Caco-2 (cell line): ENCODE measurements at regions not wholly inside any gene's neighbourhood (a gene's known extent, or its start where the extent isn't known, plus 50 kb on each side); places are given as distances from the start of the nearest gene placed in this dataset.
"Not testable (repeated sequence)": the region's sequence is repeated elsewhere in the genome, so short reads cannot be mapped to it uniquely, and the experiment has no call there.

Experiments used
- BruUV-seq: library from RNA; stranded (reverse); fragments of 400-500 nt; replicated peaks from 2 replicates; lab custom pipeline; 2021; lab: Mats Ljungman, UMichigan
- CTCF ChIA-PET: fragments of 300-600 bp; sonication (Branson Sonifier 250); formaldehyde crosslinking; loops from one replicate; lab custom pipeline; 2022; ENCODE audit warnings: antibody characterized with exemption; lab: Charles Lee
- POLR2A ChIA-PET: fragments of 300-600 bp; sonication (Branson Sonifier 250); formaldehyde crosslinking; loops from one replicate; lab custom pipeline; 2022; ENCODE audit warnings: antibody characterized with exemption; lab: Charles Lee
- DNase-seq, 2 experiments: peaks; one replicate each; pipeline versions ENCODE4 v3.0.0 to v3.0.0-alpha.2; 2020 to 2022
- H3K27me3 ChIP-seq: replicated peaks from 2 replicates; pipeline ENCODE4 v1.6.0; 2011; ENCODE audit warnings: low read length; ENCODE audit not compliant: control insufficient read depth, insufficient read depth
- H3K36me3 ChIP-seq: 2 replicates; pipeline ENCODE4 v1.5.1; 2011; ENCODE audit warnings: low read length; ENCODE audit not compliant: control insufficient read depth, insufficient read depth
- H3K4me1 ChIP-seq: fragments of 250-450 bp; sonication (Bioruptor Pico); 2 replicates; pipeline ENCODE4 v1.5.1; 2020; ENCODE audit warnings: mild to moderate bottlenecking
- H3K4me3 ChIP-seq: 2 replicates; pipeline ENCODE4 v1.5.1; 2011; ENCODE audit warnings: low read depth, mild to moderate bottlenecking, control low read depth, low read length
- H3K9me3 ChIP-seq: fragments of 250-450 bp; sonication (Bioruptor Pico); 2 replicates; pipeline ENCODE4 v1.5.1; 2020; ENCODE audit warnings: mild to moderate bottlenecking, moderate library complexity
- H3K27ac Mint-ChIP-seq: one replicate; pipeline ENCODE4 v1.8.0; 2022; ENCODE audit warnings: mixed read lengths; ENCODE audit not compliant: unreplicated experiment
- H3K27me3 Mint-ChIP-seq: one replicate; pipeline ENCODE4 v1.8.0; 2022; ENCODE audit warnings: mixed read lengths; ENCODE audit not compliant: insufficient read depth, unreplicated experiment
- H3K36me3 Mint-ChIP-seq: one replicate; pipeline ENCODE4 v1.8.0; 2022; ENCODE audit warnings: mild to moderate bottlenecking, mixed read lengths; ENCODE audit not compliant: insufficient read depth, unreplicated experiment
- H3K4me1 Mint-ChIP-seq: one replicate; pipeline ENCODE4 v1.8.0; 2022; ENCODE audit warnings: low read depth, mixed read lengths; ENCODE audit not compliant: unreplicated experiment
- H3K4me3 Mint-ChIP-seq: one replicate; pipeline ENCODE4 v1.8.0; 2022; ENCODE audit warnings: mild to moderate bottlenecking, moderate library complexity, mixed read lengths; ENCODE audit not compliant: unreplicated experiment
- H3K9me3 Mint-ChIP-seq: one replicate; pipeline ENCODE4 v1.8.0; 2022; ENCODE audit warnings: mixed read lengths; ENCODE audit not compliant: unreplicated experiment
- intact Hi-C: fragments of 100-400 bp; cut with micrococcal nuclease; formaldehyde crosslinking; loops from one replicate; pipeline ENCODE4 v1.10.0; 2022; ENCODE audit not compliant: unreplicated experiment
- TF ChIP-seq, protein P1 (sequence below), 2 experiments: fragments of 200-600 bp in 1 of 2; IDR thresholded peaks; 1 replicate in 1 of 2; 2 replicates in 1 of 2; pipeline versions ENCODE4 v1.5.1 to v1.8.0; 2011 to 2022; ENCODE audit warnings: antibody characterized with exemption in 1 of 2, control low read depth in 1 of 2, inconsistent platforms in 1 of 2, low read depth in 1 of 2, low read length in 1 of 2, mild to moderate bottlenecking in 1 of 2, moderate library complexity in 1 of 2; ENCODE audit not compliant: insufficient read depth in 1 of 2, severe bottlenecking in 1 of 2, unreplicated experiment in 1 of 2

DNA sequence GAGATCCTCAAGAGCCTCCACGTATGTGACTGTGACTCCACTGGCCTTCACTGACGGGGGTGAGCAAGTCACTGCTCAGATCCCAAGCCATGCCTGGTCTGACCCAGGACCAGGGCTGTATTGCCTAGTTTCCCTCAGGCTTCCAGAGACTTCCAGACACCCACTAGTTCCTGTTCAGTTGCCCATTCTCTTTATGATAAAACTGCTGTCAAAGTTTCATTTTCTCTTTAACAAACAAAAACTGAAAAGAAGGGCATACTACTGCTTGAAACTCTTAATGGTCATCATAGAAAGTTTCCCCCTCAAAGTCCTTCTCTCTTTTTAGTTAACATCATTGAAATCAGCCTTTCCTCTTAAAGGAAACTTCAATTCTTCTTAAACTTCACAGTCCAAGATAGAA is 105.7 kb upstream of the GHR start:
- POLR2A ChIA-PET, result no interaction called here
- intact Hi-C loops, result no loop called here
- Histone ChIP-seq H3K9me3 (peaks cover 25% of the 10 kb centered on the region), H3K4me3 (no peak overlapping the region), H3K36me3 (no peaks in the 10 kb centered on the region; the same call in 1 of the 2 replicates), H3K4me1 (no peaks in the 10 kb centered on the region), H3K27me3 (no peaks in the 10 kb centered on the region)
- CTCF ChIA-PET, result no interaction called here
- H3K27ac Mint-ChIP-seq, result no peak overlapping the region
- H3K4me3 Mint-ChIP-seq, result no peak overlapping the region
- H3K9me3 Mint-ChIP-seq, result peaks cover 48% of the 10 kb centered on the region
- no TSS peak for BruUV-seq
- H3K36me3 Mint-ChIP-seq, result no peaks in the 10 kb centered on the region
- TF ChIP-seq, protein P1, sequence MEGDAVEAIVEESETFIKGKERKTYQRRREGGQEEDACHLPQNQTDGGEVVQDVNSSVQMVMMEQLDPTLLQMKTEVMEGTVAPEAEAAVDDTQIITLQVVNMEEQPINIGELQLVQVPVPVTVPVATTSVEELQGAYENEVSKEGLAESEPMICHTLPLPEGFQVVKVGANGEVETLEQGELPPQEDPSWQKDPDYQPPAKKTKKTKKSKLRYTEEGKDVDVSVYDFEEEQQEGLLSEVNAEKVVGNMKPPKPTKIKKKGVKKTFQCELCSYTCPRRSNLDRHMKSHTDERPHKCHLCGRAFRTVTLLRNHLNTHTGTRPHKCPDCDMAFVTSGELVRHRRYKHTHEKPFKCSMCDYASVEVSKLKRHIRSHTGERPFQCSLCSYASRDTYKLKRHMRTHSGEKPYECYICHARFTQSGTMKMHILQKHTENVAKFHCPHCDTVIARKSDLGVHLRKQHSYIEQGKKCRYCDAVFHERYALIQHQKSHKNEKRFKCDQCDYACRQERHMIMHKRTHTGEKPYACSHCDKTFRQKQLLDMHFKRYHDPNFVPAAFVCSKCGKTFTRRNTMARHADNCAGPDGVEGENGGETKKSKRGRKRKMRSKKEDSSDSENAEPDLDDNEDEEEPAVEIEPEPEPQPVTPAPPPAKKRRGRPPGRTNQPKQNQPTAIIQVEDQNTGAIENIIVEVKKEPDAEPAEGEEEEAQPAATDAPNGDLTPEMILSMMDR (IDR thresholded peaks at IDR 0.05; ENCODE audit: insufficient read depth in 1 of 2, low read depth in 1 of 2, low read length in 1 of 2, severe bottlenecking in 1 of 2, unreplicated experiment in 1 of 2), result no peak
- H3K4me1 Mint-ChIP-seq, result no peaks in the 10 kb centered on the region
- no peak for DNase-seq
- H3K27me3 Mint-ChIP-seq, result no peaks in the 10 kb centered on the region

DNA sequence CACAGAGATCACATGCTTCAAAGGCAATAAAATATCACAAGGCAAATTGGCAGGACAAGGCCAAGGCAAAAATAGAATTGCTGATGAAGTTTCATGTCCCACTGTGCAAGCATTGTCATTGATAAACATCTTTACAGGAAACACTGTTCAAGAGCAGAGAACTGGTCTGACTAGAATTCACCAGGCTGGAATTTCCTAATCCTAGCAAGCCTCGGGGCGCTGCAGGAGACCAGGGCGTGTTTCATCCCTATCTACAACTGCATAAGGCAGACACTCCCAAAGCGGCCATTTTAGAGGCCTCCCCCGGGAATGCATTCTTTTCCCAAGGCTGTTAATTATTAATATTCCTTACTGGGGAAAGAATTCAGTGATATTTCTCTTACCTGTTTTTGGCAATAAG is 103.7 kb upstream of the GHR start:
- H3K9me3 ChIP-seq, result peaks cover 25% of the 10 kb centered on the region
- CTCF ChIA-PET, intact Hi-C loops, POLR2A ChIA-PET, H3K36me3 ChIP-seq, BruUV-seq, H3K4me3 ChIP-seq, H3K27me3 ChIP-seq, H3K4me1 Mint-ChIP-seq, H3K36me3 Mint-ChIP-seq, H3K4me1 ChIP-seq, H3K27me3 Mint-ChIP-seq, H3K4me3 Mint-ChIP-seq, H3K27ac Mint-ChIP-seq: not testable (repeated sequence)
- peak; percentile 53 to 65 for DNase-seq
- peaks cover 54% of the 10 kb centered on the region for H3K9me3 Mint-ChIP-seq

DNA sequence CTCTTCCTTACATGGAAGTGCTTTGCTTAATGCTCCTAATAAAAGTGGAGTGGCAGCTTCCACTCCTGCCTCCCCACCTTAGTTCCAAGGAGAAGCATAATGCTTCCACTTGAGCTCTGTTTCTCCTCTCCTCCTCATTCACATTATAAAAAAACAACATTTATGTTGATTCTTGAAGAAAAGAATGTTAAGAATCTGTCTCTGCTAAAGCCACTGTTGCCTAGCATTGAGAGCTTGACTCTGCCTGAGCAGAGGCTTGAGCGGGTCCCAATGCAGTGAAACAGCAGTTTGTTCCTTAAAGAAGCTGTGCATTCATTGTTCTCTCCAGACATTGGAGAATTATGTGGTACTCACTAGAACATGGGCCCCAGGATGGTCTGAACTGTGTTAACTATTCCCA is 101.5 kb upstream of the GHR start:
- H3K4me1 ChIP-seq, result no peaks in the 10 kb centered on the region
- Mint-ChIP-seq H3K9me3 (peaks cover 54% of the 10 kb centered on the region), H3K4me3 (no peak overlapping the region), H3K4me1 (no peaks in the 10 kb centered on the region), H3K27ac (no peak overlapping the region), H3K36me3 (no peaks in the 10 kb centered on the region), H3K27me3 (no peaks in the 10 kb centered on the region)
- no peak for DNase-seq
- BruUV-seq, result no TSS peak
- ChIA-PET POLR2A (no interaction called here), CTCF (no interaction called here)
- no peaks in the 10 kb centered on the region for H3K27me3 ChIP-seq
- H3K4me3 ChIP-seq, result no peak overlapping the region
- no peaks in the 10 kb centered on the region; the same call in 1 of the 2 replicates for H3K36me3 ChIP-seq
- H3K9me3 ChIP-seq, result peaks cover 25% of the 10 kb centered on the region
- TF ChIP-seq, protein P1 (IDR thresholded peaks at IDR 0.05; ENCODE audit: insufficient read depth in 1 of 2, low read depth in 1 of 2, low read length in 1 of 2, severe bottlenecking in 1 of 2, unreplicated experiment in 1 of 2), result no peak
- intact Hi-C loops, result no loop called here

DNA sequence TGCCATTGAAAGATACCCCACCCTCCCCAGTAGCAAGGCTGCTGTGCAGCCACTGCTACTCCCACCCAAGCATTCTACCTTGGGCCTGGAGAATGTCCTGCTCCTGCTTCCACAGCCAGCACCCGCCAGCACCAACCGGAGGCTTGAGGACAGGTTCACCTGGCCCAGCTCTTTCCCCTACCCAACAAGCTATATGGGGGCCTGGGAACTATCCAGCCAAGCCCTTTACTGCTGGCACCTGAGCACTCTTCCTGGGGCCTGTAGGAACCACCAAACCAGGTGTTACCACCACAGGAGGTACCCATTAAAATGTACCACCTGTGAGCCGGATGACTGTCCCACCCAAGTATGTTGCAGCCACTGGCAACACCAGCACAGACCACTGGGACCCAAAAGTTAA is 86.1 kb upstream of the GHR start:
- Histone ChIP-seq H3K4me3 (no peak overlapping the region), H3K9me3 (no peaks in the 10 kb centered on the region), H3K36me3 (no peaks in the 10 kb centered on the region), H3K27me3 (no peaks in the 10 kb centered on the region), H3K4me1 (no peaks in the 10 kb centered on the region)
- Mint-ChIP-seq H3K27me3 (peaks cover 6% of the 10 kb centered on the region), H3K4me3 (no peak overlapping the region), H3K9me3 (peaks cover 72% of the 10 kb centered on the region), H3K4me1 (no peaks in the 10 kb centered on the region), H3K27ac (no peak overlapping the region), H3K36me3 (no peaks in the 10 kb centered on the region)
- TF ChIP-seq, protein P1 (IDR thresholded peaks at IDR 0.05; ENCODE audit: insufficient read depth in 1 of 2, low read depth in 1 of 2, low read length in 1 of 2, severe bottlenecking in 1 of 2, unreplicated experiment in 1 of 2), result no peak
- POLR2A ChIA-PET, result no interaction called here
- intact Hi-C loops, result no loop called here
- no peak for DNase-seq
- BruUV-seq, result no TSS peak
- CTCF ChIA-PET, result no interaction called here
